Right lobe of liver (tissue), 6 donors: ENCODE measurements at regions not wholly inside any gene's neighbourhood (a gene's known extent, or its start where the extent isn't known, plus 50 kb on each side); places are given as distances from the start of the nearest gene placed in this dataset.

Experiments
- ATAC-seq, 4 donors: fragments of 200-7000 bp; cut with Tn5 transposase; one replicate each; pipeline ENCODE4 v1.9.1; 2020; ENCODE audit warnings: mild to moderate bottlenecking in 4 of 4, moderate library complexity in 4 of 4
- DNase-seq, 3 donors: peaks; one replicate each; pipeline ENCODE4 v3.0.0-alpha.2; 2020
- H3K27ac ChIP-seq, 3 donors: fragments of 200-600 bp; one replicate each; pipeline ENCODE4 v1.8.0; 2022
- H3K27me3 ChIP-seq, 2 donors: fragments of 200-600 bp; one replicate each; pipeline ENCODE4 v1.8.0; 2022
- H3K36me3 ChIP-seq, 4 donors: fragments of 200-600 bp; sonication (generic) in 1 of 4; one replicate each; pipeline versions ENCODE4 v1.5.1 to v1.8.0; 2017 to 2022; ENCODE audit warnings: control low read depth in 1 of 4
- H3K4me1 ChIP-seq, 4 donors: fragments of 200-600 bp; sonication (generic) in 1 of 4; one replicate each; pipeline versions ENCODE4 v1.5.1 to v1.8.0; 2017 to 2022; ENCODE audit warnings: control low read depth in 1 of 4
- H3K4me3 ChIP-seq, 3 donors: fragments of 200-600 bp; one replicate each; pipeline ENCODE4 v1.8.0; 2022
- H3K9me3 ChIP-seq, 4 donors: fragments of 200-600 bp; sonication (generic) in 1 of 4; one replicate each; pipeline versions ENCODE4 v1.5.1 to v1.8.0; 2017 to 2022; ENCODE audit warnings: control low read depth in 1 of 4
- CTCF ChIP-seq, 4 donors: fragments of 200-600 bp in 3 of 4; fragments of 450-650 bp in 1 of 4; IDR thresholded peaks; one replicate each; pipeline versions ENCODE4 v1.5.1 to v1.8.0; 2016 to 2022; ENCODE audit warnings: antibody characterized with exemption in 4 of 4, mild to moderate bottlenecking in 2 of 4
- POLR2A ChIP-seq: fragments of 450-650 bp; IDR thresholded peaks from one replicate; pipeline ENCODE4 v1.6.1; 2017; ENCODE audit warnings: antibody characterized with exemption, mild to moderate bottlenecking
- WGBS: methylation state at CpG from one replicate; pipeline ENCODE4 v1.1.6; 2018; ENCODE audit warnings: low coverage, low lambda C conversion rate; ENCODE audit not compliant: insufficient coverage; ENCODE audit errors: missing lambda C conversion rate; 5-methylcytosine and 5-hydroxymethylcytosine counted together
- intact Hi-C, 2 donors: fragments of 100-400 bp; cut with DNase I; formaldehyde crosslinking; loops; one replicate each; pipeline versions ENCODE4 v1.11.2 to v1.14.1; 2022
- donor health status: DM: no; HTN: yes; CAD: no.
- donor health status: DM: no; HTN: no; CAD: no.
- donor health status: DM: no; HTN: no; CAD: no.
- donor health status: DM: no; HTN: yes; CAD: no.
- donor health status: DM: no; HTN: yes; CAD: no.

DNA sequence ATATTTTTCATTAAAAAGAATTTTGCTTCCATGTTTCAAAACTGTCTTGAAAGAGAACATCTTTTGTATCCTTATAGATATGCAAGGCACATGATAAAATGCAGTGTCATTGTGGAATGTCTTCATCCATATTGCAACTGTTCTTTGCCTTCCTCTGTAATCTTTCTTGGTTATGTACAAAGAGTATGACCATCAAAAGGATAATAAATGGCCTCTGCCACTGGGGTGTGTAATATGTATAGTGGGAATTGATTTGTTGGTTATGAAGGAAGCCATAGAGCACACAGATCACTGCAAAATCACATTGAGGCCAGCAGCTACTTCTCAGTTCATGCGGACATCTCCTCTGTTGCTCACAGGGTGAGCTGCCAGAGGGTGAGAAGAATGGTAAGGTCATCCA is 703.5 kb downstream of the TFAP2A start:
- ATAC-seq (no peak), DNase-seq (no peak)
- no peaks in the 10 kb centered on the region for H3K9me3 ChIP-seq
- 71% methylated on average over 1 of the region's 1 CpG for WGBS
- intact Hi-C loops: no loop called here
- H3K4me3 ChIP-seq: no peak overlapping the region
- H3K36me3 ChIP-seq: no peaks in the 10 kb centered on the region
- no peaks in the 10 kb centered on the region for H3K27me3 ChIP-seq
- H3K4me1 ChIP-seq: peaks cover 0 to 5% (median 0%) of the 10 kb centered on the region in 4 donors
- TF ChIP-seq POLR2A: no peak
- no peak for TF ChIP-seq CTCF (IDR thresholded peaks at IDR 0.05)
- no peak overlapping the region for H3K27ac ChIP-seq

DNA sequence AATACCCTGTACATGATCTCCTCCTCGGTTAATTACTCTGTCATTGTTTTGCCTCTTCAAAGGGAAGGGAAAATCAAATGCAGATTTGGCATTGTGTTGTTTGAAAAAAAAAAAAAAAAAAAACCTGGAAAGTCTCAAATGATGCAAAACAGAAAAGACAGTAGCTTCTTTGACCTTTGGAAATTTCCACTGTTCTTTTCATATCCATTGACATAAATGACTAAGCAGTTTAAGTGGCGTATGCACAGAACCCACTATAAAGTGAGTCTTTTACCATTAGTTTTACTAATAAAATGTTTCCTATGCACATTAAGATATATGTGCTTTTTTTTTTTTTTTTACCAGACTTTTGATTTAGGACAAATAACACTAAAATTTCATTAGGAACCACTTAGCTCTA is 704.3 kb downstream of the TFAP2A start:
- DNase-seq (no peak), ATAC-seq (peak in 1 of 4 donors; percentile 25)
- TF ChIP-seq POLR2A (no peak), CTCF (IDR thresholded peaks at IDR 0.05) (no peak)
- H3K27me3 ChIP-seq: no peaks in the 10 kb centered on the region
- no peaks in the 10 kb centered on the region for H3K9me3 ChIP-seq
- intact Hi-C loops: no loop called here
- WGBS: 56% methylated on average over 2 of the region's 2 CpGs
- H3K36me3 ChIP-seq: no peaks in the 10 kb centered on the region
- no peak overlapping the region for H3K27ac ChIP-seq
- no peak overlapping the region for H3K4me3 ChIP-seq
- peaks cover 0 to 8% (median 0%) of the 10 kb centered on the region in 4 donors for H3K4me1 ChIP-seq

- Histone ChIP-seq H3K27ac (no peak overlapping the region), H3K4me3 (no peak overlapping the region), H3K4me1 (peaks cover 0 to 12% (median 6%) of the 10 kb centered on the region in 4 donors), H3K9me3 (no peaks in the 10 kb centered on the region), H3K36me3 (no peaks in the 10 kb centered on the region), H3K27me3 (no peaks in the 10 kb centered on the region)
- DNase-seq (no peak), ATAC-seq (no peak)
- WGBS: 73% methylated on average over 2 of the region's 2 CpGs
- TF ChIP-seq CTCF (IDR thresholded peaks at IDR 0.05) (no peak), POLR2A (no peak)
- intact Hi-C loops: no loop called here
Observed at GRCh38 chr6:9708600-9708999, 706.3 kb downstream of the TFAP2A start.

DNA sequence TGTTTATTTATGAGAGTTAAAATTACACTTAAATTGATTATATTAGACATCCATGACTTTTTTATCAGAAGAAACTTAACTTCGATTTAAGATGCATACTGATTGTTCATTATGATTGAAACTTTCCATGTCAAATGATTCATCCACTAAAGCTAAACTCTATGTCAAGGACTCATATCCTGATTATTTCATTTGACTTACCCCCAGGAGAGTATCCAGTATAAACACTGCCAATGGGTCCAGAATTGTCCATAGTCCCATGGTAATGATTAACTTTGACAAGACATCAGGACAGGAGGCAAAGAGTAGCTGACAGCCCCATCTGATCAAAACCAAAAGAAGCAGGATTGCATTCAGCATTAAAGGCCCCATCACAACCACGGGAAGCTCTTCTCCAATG is 709.9 kb downstream of the TFAP2A start:
- 19% methylated on average over 2 of the region's 2 CpGs for WGBS
- no peak for TF ChIP-seq CTCF (IDR thresholded peaks at IDR 0.05)
- TF ChIP-seq POLR2A: no peak
- peak; percentile 99 to 100 (median 100) for ATAC-seq
- no peak for DNase-seq
- no peaks in the 10 kb centered on the region for H3K9me3 ChIP-seq
- peaks cover 0 to 8% (median 5%) of the 10 kb centered on the region in 4 donors for H3K4me1 ChIP-seq
- no peak overlapping the region for H3K4me3 ChIP-seq
- H3K27me3 ChIP-seq: no peaks in the 10 kb centered on the region
- H3K27ac ChIP-seq: peak overlapping the region in 1 of 3 donors; percentile 11
- H3K36me3 ChIP-seq: no peaks in the 10 kb centered on the region
- intact Hi-C loops: no loop called here

GRCh38 chr6:9702914-9703313 is 712.0 kb downstream of the TFAP2A start:
- no peak for DNase-seq
- Histone ChIP-seq H3K27me3 (no peaks in the 10 kb centered on the region), H3K4me1 (peaks cover 0 to 18% (median 6%) of the 10 kb centered on the region in 4 donors), H3K27ac (no peak overlapping the region), H3K36me3 (no peaks in the 10 kb centered on the region), H3K4me3 (no peak overlapping the region), H3K9me3 (no peaks in the 10 kb centered on the region)
- 77% methylated on average over 1 of the region's 1 CpG for WGBS
- intact Hi-C loops: no loop called here
- ATAC-seq: no peak
- TF ChIP-seq POLR2A: no peak
- TF ChIP-seq CTCF (IDR thresholded peaks at IDR 0.05): no peak
